Muscle of back (tissue), 3 donors: ENCODE measurements at regions not wholly inside any gene's neighbourhood (a gene's known extent, or its start where the extent isn't known, plus 50 kb on each side); places are given as distances from the start of the nearest gene placed in this dataset.

ENCODE experiments used
- DNase-seq, 3 donors: peaks; one replicate each; pipeline versions ENCODE4 v3.0.0 to v3.0.0-alpha.2; 2013

DNA sequence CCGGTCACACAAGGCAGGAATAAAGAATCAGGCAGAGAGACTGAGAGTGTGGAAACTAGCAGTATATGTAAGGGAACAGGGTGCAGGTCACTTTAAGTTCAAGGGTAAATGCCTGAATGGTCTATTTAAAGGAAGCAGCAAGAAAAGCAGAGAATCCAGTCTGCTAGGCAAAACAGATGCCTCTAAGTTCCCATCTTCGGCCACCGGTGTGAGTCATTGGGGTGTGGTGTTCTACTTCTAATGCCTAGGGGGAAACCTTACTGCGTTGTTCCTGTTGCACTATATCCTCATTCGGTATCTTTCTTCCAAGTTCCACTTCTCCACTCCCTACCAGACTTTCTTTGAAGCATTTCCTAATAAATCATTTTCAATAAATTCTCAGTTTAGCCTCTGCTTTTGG, 259.9 kb downstream of the HHIPL2 start:
- DNase-seq, result peak in 1 of 3 donors; percentile 51

- DNase-seq, result peak in 1 of 3 donors; percentile 34
Measured at GRCh38 chr1:222286011-222286410, 261.9 kb downstream of the HHIPL2 start.

GRCh38 chr1:222285526-222285925, 262.4 kb downstream of the HHIPL2 start:
- no peak for DNase-seq

DNA sequence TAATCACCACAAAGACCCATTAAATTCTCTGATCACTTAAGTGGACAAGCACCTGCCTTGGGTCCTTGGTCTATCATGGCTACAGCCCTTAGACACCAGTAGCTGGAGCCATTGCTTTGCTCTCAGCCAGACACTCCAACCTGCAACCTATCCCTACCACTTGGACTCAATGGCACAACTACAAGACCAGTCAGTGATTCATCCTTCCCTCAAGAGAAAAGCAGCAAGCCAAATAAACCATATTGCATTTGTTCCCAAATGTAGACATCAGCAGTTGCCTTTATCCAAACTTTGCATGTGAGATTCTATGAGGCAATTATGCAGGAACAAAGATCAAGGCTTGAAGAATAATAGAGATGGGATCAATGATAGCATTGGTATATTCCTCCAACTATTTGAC, 263.4 kb downstream of the HHIPL2 start:
- no peak for DNase-seq

GRCh38 chr1:222283147-222283768, 264.6 kb downstream of the HHIPL2 start:
- peak; percentile 55 to 81 (median 78) for DNase-seq

DNA sequence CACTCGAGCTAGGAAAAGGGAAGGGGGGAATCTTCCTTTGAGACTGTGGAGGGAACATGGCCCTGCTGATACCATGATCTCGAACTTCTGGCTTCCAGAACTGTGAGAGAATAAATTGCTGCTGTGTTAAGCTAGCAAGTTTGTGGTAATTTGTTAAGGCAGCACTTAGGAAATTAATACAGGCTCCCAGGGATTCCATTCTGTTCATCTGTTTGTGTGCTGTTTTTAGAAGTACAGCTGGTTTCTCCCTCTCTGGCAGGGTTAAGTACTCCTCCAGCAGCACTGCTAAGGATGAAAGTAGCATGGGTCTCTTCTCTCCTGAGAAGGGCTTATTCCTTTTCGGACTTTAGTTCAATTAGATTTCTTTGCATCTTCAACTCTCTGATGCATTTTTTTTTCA, 268.3 kb downstream of the HHIPL2 start:
- no peak for DNase-seq

DNA sequence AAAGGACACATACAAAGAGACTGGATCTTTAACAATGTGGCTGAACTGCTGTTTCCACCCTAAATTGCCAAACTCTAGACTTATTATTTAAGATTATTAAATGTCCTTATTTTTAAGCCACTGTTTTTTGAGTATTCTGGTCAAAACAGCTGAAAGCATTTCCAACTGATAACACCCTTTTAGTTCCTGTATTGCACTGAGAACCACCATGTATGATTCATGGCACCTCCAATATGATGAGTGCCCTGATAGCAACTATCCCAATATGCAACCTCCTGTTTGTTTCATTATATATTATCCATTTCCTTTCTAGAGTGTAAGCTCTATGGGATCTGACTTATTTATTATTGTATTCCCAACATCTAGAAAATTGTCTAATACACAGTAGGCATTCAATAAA, 269.4 kb downstream of the HHIPL2 start:
- no peak for DNase-seq

DNA sequence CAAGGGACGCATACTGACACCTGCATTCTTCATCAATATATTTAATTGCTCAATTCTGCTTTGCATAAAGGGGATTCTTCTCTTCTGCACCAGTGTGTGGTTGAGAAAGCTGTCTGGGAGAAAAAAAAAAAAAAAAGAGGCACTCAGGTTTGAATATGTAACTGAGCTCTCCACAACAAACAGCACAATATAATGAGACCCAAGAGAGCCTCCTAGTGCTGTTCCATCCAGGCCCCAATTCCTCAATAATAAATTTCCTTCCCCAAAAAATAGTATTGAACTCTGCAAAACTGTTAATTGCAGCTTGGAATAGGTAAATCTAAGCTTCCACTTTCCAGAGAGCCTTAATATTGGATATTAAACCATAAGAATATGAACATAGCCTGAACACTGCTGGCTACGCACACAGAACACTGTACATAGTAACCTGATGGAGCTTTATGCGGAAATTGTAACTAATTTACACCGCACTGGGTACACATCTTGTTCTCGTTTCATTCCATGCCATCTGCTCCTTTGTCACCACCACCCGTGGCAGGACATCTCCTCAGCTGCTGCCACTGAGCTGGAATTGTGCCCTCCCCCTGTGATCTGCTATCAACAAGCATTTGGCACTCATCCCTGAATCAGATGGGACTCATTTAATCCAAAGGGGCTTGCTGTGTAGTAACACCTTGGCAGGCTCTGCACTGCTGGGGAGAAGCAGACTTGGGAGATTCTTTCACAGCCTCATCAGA, 272.0 kb downstream of the HHIPL2 start:
- peak in 1 of 3 donors; percentile 20 for DNase-seq

GRCh38 chr1:222275001-222275728, 272.7 kb downstream of the HHIPL2 start:
- no peak for DNase-seq

- DNase-seq, result no peak
Measured at GRCh38 chr1:222266223-222267196, 281.4 kb downstream of the HHIPL2 start.

DNA sequence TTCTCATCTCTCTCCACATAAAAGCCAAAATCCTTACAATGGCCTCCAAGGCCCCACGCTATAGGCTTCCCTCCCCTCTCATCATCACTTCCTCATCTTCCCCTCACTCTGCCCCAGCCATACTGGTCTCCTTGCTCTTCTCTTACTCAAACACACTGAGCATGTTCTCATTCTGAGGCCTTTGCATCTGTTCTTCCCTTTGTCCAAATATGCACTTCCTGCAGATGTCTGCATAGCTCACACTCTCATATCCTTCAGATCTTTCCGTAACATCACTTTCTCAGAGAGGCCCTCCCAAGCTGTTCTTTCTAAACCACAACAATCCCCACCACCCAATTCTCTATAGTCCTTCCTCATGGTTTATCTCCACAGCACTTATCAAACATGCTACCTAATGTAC, 284.1 kb downstream of the HHIPL2 start:
- no peak for DNase-seq

DNA sequence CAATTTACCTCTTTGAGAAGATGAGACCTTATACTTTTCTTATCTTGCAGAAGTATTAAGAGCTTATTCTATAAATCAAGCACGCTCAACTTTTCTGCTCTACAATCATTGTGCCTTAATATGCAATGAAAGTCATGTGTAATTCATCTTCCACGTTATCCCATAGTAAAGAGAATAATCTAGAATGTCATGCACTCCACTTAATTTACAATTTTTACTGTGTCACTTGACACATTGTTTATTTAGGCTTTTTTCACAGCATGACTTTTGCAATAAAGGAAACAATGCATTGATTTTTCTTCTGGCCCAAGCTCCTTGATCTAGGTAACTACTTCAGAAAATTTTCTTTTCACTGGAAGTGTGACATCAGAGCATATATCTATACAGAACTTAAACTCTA, 290.9 kb downstream of the HHIPL2 start:
- DNase-seq, result no peak

- no peak for DNase-seq
Measured at GRCh38 chr1:222256058-222256457, 291.8 kb downstream of the HHIPL2 start.

- DNase-seq, result no peak
Measured at GRCh38 chr1:222252788-222253187, 295.1 kb downstream of the HHIPL2 start.

DNA sequence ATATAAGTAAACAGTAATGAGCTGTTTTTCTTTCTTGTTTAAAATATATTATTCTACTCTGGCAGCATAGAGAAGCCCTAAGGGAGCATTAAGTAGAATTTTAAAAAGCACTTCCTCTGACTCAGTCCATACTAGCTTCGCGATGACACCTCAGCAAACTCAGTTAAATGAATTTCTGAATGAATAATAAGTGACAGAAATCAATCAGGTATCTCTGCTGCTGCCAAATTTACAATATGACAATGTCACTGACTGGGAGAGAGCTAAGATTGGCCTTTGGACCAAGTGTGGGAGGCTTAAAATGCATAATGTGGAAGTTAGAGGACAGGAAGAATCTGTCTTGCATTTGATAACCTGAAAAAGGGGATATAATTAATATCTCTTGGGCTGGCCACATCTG, 296.1 kb downstream of the HHIPL2 start:
- no peak for DNase-seq

- peak in 1 of 3 donors; percentile 23 for DNase-seq
Measured at GRCh38 chr1:222250376-222250775, 297.5 kb downstream of the HHIPL2 start.

GRCh38 chr1:222247811-222248310, 300.0 kb downstream of the HHIPL2 start:
- DNase-seq, result no peak

GRCh38 chr1:222247081-222247480, 300.8 kb downstream of the HHIPL2 start:
- no peak for DNase-seq

DNA sequence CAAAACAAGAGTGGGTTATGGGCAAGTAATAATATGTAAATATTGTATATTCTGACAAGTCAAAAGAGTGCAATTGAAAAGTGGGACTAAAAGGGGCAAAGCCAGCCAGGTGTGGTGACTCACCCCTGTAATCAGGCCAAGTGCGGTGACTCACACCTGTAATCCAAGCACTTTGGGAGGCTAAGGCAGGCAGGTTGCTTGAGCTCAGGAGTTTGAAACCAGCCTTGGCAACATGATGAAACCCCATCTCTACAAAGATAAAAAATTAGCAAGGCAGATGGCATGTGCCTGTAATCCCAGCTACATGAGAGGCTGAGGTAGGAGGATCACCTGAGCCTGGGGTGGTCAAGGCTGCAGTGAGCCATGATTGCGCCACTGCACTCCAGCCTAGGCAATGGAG, 304.0 kb downstream of the HHIPL2 start:
- no peak for DNase-seq

- DNase-seq, result no peak
Measured at GRCh38 chr1:222242492-222242891, 305.4 kb downstream of the HHIPL2 start.

GRCh38 chr1:222241410-222241809, 306.5 kb downstream of the HHIPL2 start:
- DNase-seq, result no peak
